HepG2 (cell line): ENCODE measurements at regions not wholly inside any gene's neighbourhood (a gene's known extent, or its start where the extent isn't known, plus 50 kb on each side); places are given as distances from the start of the nearest gene placed in this dataset.

Experiments used
- ATAC-seq: fragments of 200-7000 bp; cut with Tn5 transposase; 3 replicates; pipeline ENCODE4 v1.9.1; 2020; ENCODE audit warnings: mild to moderate bottlenecking, moderate library complexity
- BruUV-seq: library from RNA; stranded (reverse); fragments of 400-500 nt; replicated peaks from 2 replicates; lab custom pipeline; 2021; lab: Mats Ljungman, UMichigan
- CTCF ChIA-PET: fragments of 300-600 bp; formaldehyde crosslinking; extraction: SDS; loops from one replicate; lab custom pipeline; 2021; ENCODE audit warnings: low total read pairs, inconsistent platforms, low intra/inter-chr PET ratio; lab: Yijun Ruan, JAX
- POLR2A ChIA-PET: fragments of 350-600 bp; sonication (Branson Sonifier 250); formaldehyde crosslinking; loops from one replicate; lab custom pipeline; 2020; ENCODE audit warnings: antibody characterized with exemption, inconsistent platforms; lab: Yijun Ruan, JAX
- DNase-seq: peaks from one replicate; pipeline ENCODE4 v3.0.0-alpha.2; 2015; ENCODE audit warnings: low spot score
- FAIRE-seq: peaks from 3 replicates; lab custom pipeline; 2011; peaks lifted over from hg19 to GRCh38; lab: Jason Lieb, UNC
- H2AFZ ChIP-seq: one replicate; pipeline ENCODE4 v1.6.1; 2011; ENCODE audit warnings: low read length, inconsistent platforms
- H3K27ac ChIP-seq: fragments of 300-600 bp; 3 replicates; pipeline ENCODE4 v1.8.0; 2011; ENCODE audit warnings: mixed run types, mild to moderate bottlenecking, mixed read lengths, low read length, inconsistent platforms; ENCODE audit not compliant: insufficient read depth; ENCODE audit errors: extremely low read length
- H3K27me3 ChIP-seq, 2 experiments: fragments of 200-600 bp in 1 of 2; 2 replicates in 1 of 2; 3 replicates in 1 of 2; pipeline versions ENCODE4 v1.6.0 to v1.8.0; 2011; ENCODE audit warnings: low read length in 2 of 2, mild to moderate bottlenecking in 2 of 2, moderate library complexity in 2 of 2, inconsistent platforms in 1 of 2; ENCODE audit not compliant: insufficient read depth in 2 of 2, control insufficient read depth in 1 of 2
- H3K36me3 ChIP-seq, 2 experiments: fragments of 200-600 bp in 1 of 2; replicated peaks in 1 of 2; 2 replicates in 1 of 2; 3 replicates in 1 of 2; pipeline versions ENCODE4 v1.5.1 to v1.8.0; 2011; ENCODE audit warnings: low read length in 2 of 2, inconsistent platforms in 1 of 2; ENCODE audit not compliant: insufficient read depth in 2 of 2, control insufficient read depth in 1 of 2
- H3K4me1 ChIP-seq: 2 replicates; pipeline ENCODE4 v1.5.1; 2012; ENCODE audit warnings: low read length, inconsistent platforms; ENCODE audit not compliant: insufficient read depth
- H3K4me2 ChIP-seq: 2 replicates; pipeline ENCODE4 v1.6.0; 2011; ENCODE audit warnings: low read depth, low read length, inconsistent platforms
- H3K4me3 ChIP-seq, 3 experiments: fragments of 200-600 bp in 1 of 3; sonication (generic), shearing (Covaris generic) in 1 of 3; replicated peaks in 1 of 3; 2 replicates each; pipeline ENCODE4 v1.5.1; 2011 to 2016; ENCODE audit warnings: low read length in 3 of 3, inconsistent platforms in 2 of 3, low read depth in 2 of 3, mild to moderate bottlenecking in 2 of 3, control low read depth in 1 of 3, mixed read lengths in 1 of 3; ENCODE audit not compliant: insufficient read depth in 1 of 3
- H3K79me2 ChIP-seq: one replicate; pipeline ENCODE4 v1.6.1; 2011; ENCODE audit warnings: low read length, inconsistent platforms; ENCODE audit not compliant: insufficient read depth
- H3K9ac ChIP-seq: 2 replicates; pipeline ENCODE4 v1.6.0; 2011; ENCODE audit warnings: mild to moderate bottlenecking, low read depth, low read length, inconsistent platforms; ENCODE audit not compliant: insufficient read depth
- H3K9me3 ChIP-seq: 2 replicates; pipeline ENCODE4 v1.5.1; 2012; ENCODE audit warnings: mild to moderate bottlenecking, low read length
- H4K20me1 ChIP-seq: 2 replicates; pipeline ENCODE4 v1.6.0; 2011; ENCODE audit warnings: inconsistent platforms, mild to moderate bottlenecking, low read length, moderate library complexity; ENCODE audit not compliant: insufficient read depth
- MAFF ChIP-seq: IDR thresholded peaks from 2 replicates; pipeline ENCODE4 v1.6.1; 2011; ENCODE audit warnings: low read depth, low read length, improper control_type of control experiment
- MAFK ChIP-seq, 2 experiments: IDR thresholded peaks in 1 of 2; conservative IDR thresholded peaks in 1 of 2; 2 replicates each; pipeline ENCODE4 v1.6.1; 2011; ENCODE audit warnings: improper control_type of control experiment in 2 of 2, low read length in 2 of 2
- U2AF2 ChIP-seq: fragments of 200-400 bp; formaldehyde crosslinking; IDR thresholded peaks from 2 replicates; pipeline ENCODE4 v1.6.1; 2017; ENCODE audit warnings: low read depth, mild to moderate bottlenecking, low read length
- WGBS: methylation state at CpG from one replicate; pipeline ENCODE4 v1.1.6; 2017; ENCODE audit warnings: low lambda C conversion rate; 5-methylcytosine and 5-hydroxymethylcytosine counted together
- in situ Hi-C: cut with HindIII; loops from 2 replicates; pipeline ENCODE4 v1.10.0; 2017; ENCODE audit warnings: low pct_unique_long_range_greater_than_20kb; ENCODE audit not compliant: extremely low pct_ligation_motif_present
- intact Hi-C: fragments of 100-400 bp; cut with micrococcal nuclease; formaldehyde crosslinking; loops from one replicate; pipeline ENCODE4 v1.10.0; 2022; ENCODE audit not compliant: unreplicated experiment
- TF ChIP-seq, protein P1 (sequence below): sonication (generic); formaldehyde crosslinking; IDR thresholded peaks from 2 replicates; pipeline ENCODE4 v1.4.0; 2020; ENCODE audit warnings: mild to moderate bottlenecking, low read depth, missing genetic modification reagents

- POLR2A ChIA-PET, result no interaction called here
Measured at GRCh38 chr4:14035076-14035475, 407.6 kb upstream of the BOD1L1 start.

DNA sequence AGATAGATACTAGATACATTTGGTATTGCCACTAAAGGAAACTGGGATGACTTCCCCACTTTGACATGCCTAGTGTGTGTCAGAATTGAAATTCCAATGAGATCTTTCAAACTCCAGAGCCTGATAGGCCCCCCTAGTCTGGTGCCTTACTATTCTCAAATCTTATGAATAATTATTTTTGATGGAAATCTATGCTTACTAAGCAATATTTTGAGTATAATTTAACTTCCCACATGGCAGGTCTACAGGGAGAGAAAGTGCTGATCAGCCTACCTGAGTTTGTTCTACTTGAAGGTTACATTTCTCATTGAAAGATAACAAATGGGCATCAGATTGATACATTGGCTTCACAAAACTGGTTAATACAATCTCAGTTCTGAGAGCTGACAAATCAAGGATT is 415.7 kb upstream of the BOD1L1 start:
- H3K4me1 ChIP-seq, result no peaks in the 10 kb centered on the region
- in situ Hi-C loops (no loop called here), intact Hi-C loops (no loop called here)
- H3K4me2 ChIP-seq, result no peak overlapping the region
- no peak overlapping the region for H3K4me3 ChIP-seq
- no peak overlapping the region for H3K9ac ChIP-seq
- H3K9me3 ChIP-seq, result peaks cover 99% of the 10 kb centered on the region
- no peak overlapping the region for H3K27ac ChIP-seq
- DNase-seq, result no peak
- ATAC-seq, result no peak
- FAIRE-seq, result no peak
- no peaks in the 10 kb centered on the region for H3K36me3 ChIP-seq
- no TSS peak for BruUV-seq
- TF ChIP-seq MAFK (conservative IDR thresholded peaks at IDR 0.05 in 1 of 2, IDR thresholded peaks at IDR 0.05 in 1 of 2; ENCODE audit: low read length in 2 of 2), result peak; percentile 46 to 73; a peak in 3 of 4 replicates
- peak; percentile 64 for TF ChIP-seq MAFF
- TF ChIP-seq, protein P1, sequence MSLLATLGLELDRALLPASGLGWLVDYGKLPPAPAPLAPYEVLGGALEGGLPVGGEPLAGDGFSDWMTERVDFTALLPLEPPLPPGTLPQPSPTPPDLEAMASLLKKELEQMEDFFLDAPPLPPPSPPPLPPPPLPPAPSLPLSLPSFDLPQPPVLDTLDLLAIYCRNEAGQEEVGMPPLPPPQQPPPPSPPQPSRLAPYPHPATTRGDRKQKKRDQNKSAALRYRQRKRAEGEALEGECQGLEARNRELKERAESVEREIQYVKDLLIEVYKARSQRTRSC (CRISPR knock-in tag), result no peak
- ChIA-PET POLR2A (no interaction called here), CTCF (no interaction called here)
- H4K20me1 ChIP-seq, result no peaks in the 10 kb centered on the region
- H3K79me2 ChIP-seq, result no peaks in the 10 kb centered on the region
- no peak overlapping the region for H2AFZ ChIP-seq
- H3K27me3 ChIP-seq, result no peaks in the 10 kb centered on the region

More at GRCh38 chr4:14035076-14035475, 407.6 kb upstream of the BOD1L1 start:
- H3K36me3 ChIP-seq, result no peaks in the 10 kb centered on the region
- H3K27me3 ChIP-seq, result no peaks in the 10 kb centered on the region
- no peak for DNase-seq
- in situ Hi-C loops, result no loop called here
- ATAC-seq, result no peak
- FAIRE-seq, result no peak
- intact Hi-C loops, result no loop called here
- no peaks in the 10 kb centered on the region for H3K79me2 ChIP-seq
- BruUV-seq, result no TSS peak
- 0% methylated on average over 2 of the region's 2 CpGs for WGBS
- no peak for TF ChIP-seq U2AF2
- no peaks in the 10 kb centered on the region for H4K20me1 ChIP-seq
- H3K27ac ChIP-seq, result no peak overlapping the region
- H3K4me3 ChIP-seq, result no peak overlapping the region
- no peaks in the 10 kb centered on the region for H3K4me1 ChIP-seq
- H3K9me3 ChIP-seq, result peaks cover 92% of the 10 kb centered on the region
- no peak overlapping the region for H2AFZ ChIP-seq
- CTCF ChIA-PET, result no interaction called here
- H3K4me2 ChIP-seq, result no peak overlapping the region
- H3K9ac ChIP-seq, result no peak overlapping the region
